PC-9 (cell line): ENCODE measurements at regions not wholly inside any gene's neighbourhood (a gene's known extent, or its start where the extent isn't known, plus 50 kb on each side); places are given as distances from the start of the nearest gene placed in this dataset.

ENCODE experiments used
- BruUV-seq: library from RNA; stranded (reverse); fragments of 400-500 nt; replicated peaks from 2 replicates; lab custom pipeline; 2021; lab: Mats Ljungman, UMichigan
- CTCF ChIA-PET: fragments of 300-600 bp; sonication (Branson Sonifier 250); formaldehyde crosslinking; loops from one replicate; lab custom pipeline; 2022; ENCODE audit warnings: antibody characterized with exemption; lab: Charles Lee
- POLR2A ChIA-PET: fragments of 300-600 bp; sonication (Branson Sonifier 250); formaldehyde crosslinking; loops from one replicate; lab custom pipeline; 2022; ENCODE audit warnings: antibody characterized with exemption; ENCODE audit not compliant: unreplicated experiment; lab: Charles Lee
- DNase-seq, 2 experiments: peaks; one replicate each; pipeline versions ENCODE4 v3.0.0 to v3.0.0-alpha.2; 2015 to 2022; ENCODE audit warnings: mixed read lengths in 1 of 2
- H2AFZ ChIP-seq: fragments of 200-600 bp; sonication (generic); 2 replicates; pipeline ENCODE4 v1.8.1; 2017; ENCODE audit warnings: antibody characterized with exemption
- H3F3A ChIP-seq: fragments of 200-600 bp; sonication (generic); 2 replicates; pipeline ENCODE4 v1.8.1; 2017; ENCODE audit warnings: antibody characterized with exemption, mild to moderate bottlenecking, low read depth; ENCODE audit not compliant: insufficient read depth
- H3K27ac ChIP-seq: fragments of 200-600 bp; sonication (generic); 2 replicates; pipeline ENCODE4 v1.6.1; 2016; ENCODE audit warnings: mixed run types
- H3K27me3 ChIP-seq: fragments of 200-600 bp; sonication (generic); 2 replicates; pipeline ENCODE4 v1.6.1; 2016; ENCODE audit warnings: low read depth, mixed run types; ENCODE audit not compliant: insufficient read depth
- H3K36me3 ChIP-seq: fragments of 200-600 bp; sonication (generic); 2 replicates; pipeline ENCODE4 v1.6.1; 2016; ENCODE audit warnings: low read depth, mixed run types
- H3K4me1 ChIP-seq: fragments of 200-600 bp; sonication (generic); replicated peaks from 2 replicates; pipeline ENCODE4 v1.6.1; 2016; ENCODE audit warnings: mixed run types; ENCODE audit not compliant: insufficient read depth
- H3K4me2 ChIP-seq: fragments of 200-600 bp; sonication (generic); 2 replicates; pipeline ENCODE4 v1.6.1; 2017; ENCODE audit warnings: mixed run types
- H3K4me3 ChIP-seq: fragments of 200-600 bp; sonication (generic); 2 replicates; pipeline ENCODE4 v1.6.1; 2016; ENCODE audit warnings: mixed run types
- H3K79me2 ChIP-seq: fragments of 200-600 bp; sonication (generic); 2 replicates; pipeline ENCODE4 v1.6.1; 2017; ENCODE audit warnings: low read depth, mixed run types
- H3K9me2 ChIP-seq: fragments of 200-600 bp; sonication (generic); 2 replicates; pipeline ENCODE4 v1.8.1; 2017; ENCODE audit warnings: mild to moderate bottlenecking; ENCODE audit not compliant: insufficient read depth
- H3K9me3 ChIP-seq: fragments of 200-600 bp; sonication (generic); 2 replicates; pipeline ENCODE4 v1.8.1; 2016; ENCODE audit warnings: low read depth; ENCODE audit not compliant: insufficient read depth
- H4K20me1 ChIP-seq: fragments of 200-600 bp; sonication (generic); 2 replicates; pipeline ENCODE4 v1.8.1; 2017; ENCODE audit not compliant: insufficient read depth
- EZH2 ChIP-seq: fragments of 200-600 bp; sonication (generic); IDR thresholded peaks from 2 replicates; pipeline ENCODE4 v1.8.0; 2017; ENCODE audit warnings: antibody characterized with exemption, low read depth
- intact Hi-C: fragments of 100-400 bp; cut with micrococcal nuclease; formaldehyde crosslinking; loops from one replicate; pipeline ENCODE4 v1.10.0; 2022; ENCODE audit not compliant: unreplicated experiment
- TF ChIP-seq, protein P1 (sequence below): fragments of 200-600 bp; sonication (generic); conservative IDR thresholded peaks from 2 replicates; pipeline ENCODE4 v1.6.1; 2017; ENCODE audit warnings: mixed run types, antibody characterized with exemption, mild to moderate bottlenecking, moderate library complexity

DNA sequence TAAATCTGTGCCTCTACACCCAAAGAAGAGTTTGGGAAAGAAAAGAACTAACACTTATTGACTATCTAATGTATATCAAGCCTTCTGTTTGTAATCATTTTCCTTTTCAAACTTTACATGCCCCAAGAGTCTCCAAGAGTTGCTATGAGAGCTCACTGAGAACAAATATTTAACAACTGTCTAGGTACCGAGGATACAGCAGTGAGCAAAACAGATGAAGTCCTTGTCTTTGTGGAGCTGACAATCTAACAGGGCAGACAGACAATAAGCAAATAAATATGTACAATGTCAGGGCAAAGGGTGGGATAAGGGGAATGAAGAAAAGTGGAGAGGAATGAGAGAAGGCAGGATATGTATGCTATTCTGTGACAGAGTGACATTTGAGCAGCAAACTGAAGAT is 64.8 kb upstream of the KSR1 start:
- Histone ChIP-seq H3K4me3 (no peak overlapping the region), H3K36me3 (no peaks in the 10 kb centered on the region), H3K27ac (no peak overlapping the region), H3F3A (no peaks in the 10 kb centered on the region), H3K27me3 (no peaks in the 10 kb centered on the region), H4K20me1 (no peaks in the 10 kb centered on the region), H3K9me2 (no peaks in the 10 kb centered on the region), H3K9me3 (peaks cover 10% of the 10 kb centered on the region; the same call in 1 of the 2 replicates), H3K4me2 (no peak overlapping the region), H3K4me1 (no peaks in the 10 kb centered on the region), H3K79me2 (no peaks in the 10 kb centered on the region), H2AFZ (no peak overlapping the region)
- no peak for TF ChIP-seq EZH2
- TF ChIP-seq, protein P1, sequence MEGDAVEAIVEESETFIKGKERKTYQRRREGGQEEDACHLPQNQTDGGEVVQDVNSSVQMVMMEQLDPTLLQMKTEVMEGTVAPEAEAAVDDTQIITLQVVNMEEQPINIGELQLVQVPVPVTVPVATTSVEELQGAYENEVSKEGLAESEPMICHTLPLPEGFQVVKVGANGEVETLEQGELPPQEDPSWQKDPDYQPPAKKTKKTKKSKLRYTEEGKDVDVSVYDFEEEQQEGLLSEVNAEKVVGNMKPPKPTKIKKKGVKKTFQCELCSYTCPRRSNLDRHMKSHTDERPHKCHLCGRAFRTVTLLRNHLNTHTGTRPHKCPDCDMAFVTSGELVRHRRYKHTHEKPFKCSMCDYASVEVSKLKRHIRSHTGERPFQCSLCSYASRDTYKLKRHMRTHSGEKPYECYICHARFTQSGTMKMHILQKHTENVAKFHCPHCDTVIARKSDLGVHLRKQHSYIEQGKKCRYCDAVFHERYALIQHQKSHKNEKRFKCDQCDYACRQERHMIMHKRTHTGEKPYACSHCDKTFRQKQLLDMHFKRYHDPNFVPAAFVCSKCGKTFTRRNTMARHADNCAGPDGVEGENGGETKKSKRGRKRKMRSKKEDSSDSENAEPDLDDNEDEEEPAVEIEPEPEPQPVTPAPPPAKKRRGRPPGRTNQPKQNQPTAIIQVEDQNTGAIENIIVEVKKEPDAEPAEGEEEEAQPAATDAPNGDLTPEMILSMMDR: no peak
- intact Hi-C loops: no loop called here
- DNase-seq: no peak
- ChIA-PET CTCF (no interaction called here), POLR2A (no interaction called here)
- no TSS peak for BruUV-seq

DNA sequence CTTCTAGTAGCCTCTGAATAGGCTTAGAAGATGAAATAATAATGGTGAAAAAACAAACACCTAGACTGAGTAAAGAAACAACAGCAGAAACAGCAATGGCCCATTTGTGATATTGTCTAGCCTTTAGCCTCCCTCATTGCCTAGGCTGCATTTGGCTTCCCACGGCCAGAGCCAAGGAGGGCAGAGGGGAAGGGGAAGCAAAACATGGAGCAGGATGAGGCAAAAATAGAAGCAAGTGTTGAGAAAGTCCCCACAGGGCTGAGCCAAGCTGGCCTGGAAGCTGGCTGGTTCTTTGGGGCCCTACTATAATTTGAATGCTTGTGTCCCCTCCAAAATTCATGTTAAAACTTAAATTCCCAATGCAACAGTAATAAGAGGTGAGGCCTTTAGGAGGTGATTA is 60.2 kb upstream of the KSR1 start:
- Histone ChIP-seq H4K20me1 (no peaks in the 10 kb centered on the region), H3K9me2 (no peaks in the 10 kb centered on the region), H3K4me3 (no peak overlapping the region), H3K27ac (no peak overlapping the region), H3K4me1 (peaks cover 7% of the 10 kb centered on the region), H3K4me2 (no peak overlapping the region), H3K36me3 (no peaks in the 10 kb centered on the region), H3F3A (no peaks in the 10 kb centered on the region), H3K79me2 (no peaks in the 10 kb centered on the region), H2AFZ (no peak overlapping the region), H3K9me3 (peaks cover 10% of the 10 kb centered on the region; the same call in 1 of the 2 replicates), H3K27me3 (no peaks in the 10 kb centered on the region)
- intact Hi-C loops: no loop called here
- no peak for DNase-seq
- ChIA-PET POLR2A (no interaction called here), CTCF (no interaction called here)
- BruUV-seq: no TSS peak
- no peak for TF ChIP-seq EZH2
- TF ChIP-seq, protein P1: no peak

DNA sequence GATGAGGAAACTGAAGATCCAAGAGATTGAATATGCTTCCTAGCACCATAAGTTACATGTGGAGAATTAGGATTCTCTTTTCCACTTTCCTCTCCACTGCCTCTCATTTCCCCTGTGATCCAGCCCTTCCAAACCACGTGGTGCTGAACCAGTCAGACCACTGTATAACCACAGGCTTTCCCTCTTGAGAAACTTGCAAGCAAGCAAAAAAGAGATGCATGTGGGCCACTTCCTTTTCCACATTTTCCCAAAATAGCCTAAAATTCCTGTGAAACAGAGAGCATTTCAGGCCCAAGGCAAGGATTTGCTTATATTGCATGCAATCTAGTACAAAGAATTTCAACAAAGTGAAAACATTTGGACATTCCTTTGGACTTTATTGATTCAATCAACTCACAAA is 59.3 kb upstream of the KSR1 start:
- Histone ChIP-seq H3F3A (no peaks in the 10 kb centered on the region), H3K9me3 (peaks cover 10% of the 10 kb centered on the region; the same call in 1 of the 2 replicates), H3K4me2 (no peak overlapping the region), H2AFZ (no peak overlapping the region), H3K4me1 (peaks cover 7% of the 10 kb centered on the region), H3K27me3 (no peaks in the 10 kb centered on the region), H3K79me2 (no peaks in the 10 kb centered on the region), H3K9me2 (no peaks in the 10 kb centered on the region), H3K36me3 (no peaks in the 10 kb centered on the region), H3K4me3 (no peak overlapping the region), H3K27ac (no peak overlapping the region), H4K20me1 (no peaks in the 10 kb centered on the region)
- intact Hi-C loops: no loop called here
- ChIA-PET POLR2A (no interaction called here), CTCF (no interaction called here)
- TF ChIP-seq, protein P1: no peak
- no peak for TF ChIP-seq EZH2
- BruUV-seq: no TSS peak
- DNase-seq: no peak
